Cardiac fibroblast (primary cell): ENCODE measurements at regions not wholly inside any gene's neighbourhood (a gene's known extent, or its start where the extent isn't known, plus 50 kb on each side); places are given as distances from the start of the nearest gene placed in this dataset.

Source experiments
- DNase-seq, 2 donors: peaks; one replicate each; pipeline versions ENCODE4 v3.0.0 to v3.0.0-alpha.2; 2010; ENCODE audit warnings: low read depth in 2 of 2
- H3K4me3 ChIP-seq, 2 donors: replicated peaks in 1 of 2; 1 replicate in 1 of 2; 2 replicates in 1 of 2; pipeline ENCODE4 v1.5.1; 2011; ENCODE audit warnings: low read depth in 2 of 2, low read length in 2 of 2, mild to moderate bottlenecking in 2 of 2, moderate library complexity in 1 of 2
- TF ChIP-seq, protein P1 (sequence below): IDR thresholded peaks from one replicate; pipeline ENCODE4 v1.5.1; 2011; ENCODE audit warnings: low read depth, mild to moderate bottlenecking, low read length, inconsistent platforms

DNA sequence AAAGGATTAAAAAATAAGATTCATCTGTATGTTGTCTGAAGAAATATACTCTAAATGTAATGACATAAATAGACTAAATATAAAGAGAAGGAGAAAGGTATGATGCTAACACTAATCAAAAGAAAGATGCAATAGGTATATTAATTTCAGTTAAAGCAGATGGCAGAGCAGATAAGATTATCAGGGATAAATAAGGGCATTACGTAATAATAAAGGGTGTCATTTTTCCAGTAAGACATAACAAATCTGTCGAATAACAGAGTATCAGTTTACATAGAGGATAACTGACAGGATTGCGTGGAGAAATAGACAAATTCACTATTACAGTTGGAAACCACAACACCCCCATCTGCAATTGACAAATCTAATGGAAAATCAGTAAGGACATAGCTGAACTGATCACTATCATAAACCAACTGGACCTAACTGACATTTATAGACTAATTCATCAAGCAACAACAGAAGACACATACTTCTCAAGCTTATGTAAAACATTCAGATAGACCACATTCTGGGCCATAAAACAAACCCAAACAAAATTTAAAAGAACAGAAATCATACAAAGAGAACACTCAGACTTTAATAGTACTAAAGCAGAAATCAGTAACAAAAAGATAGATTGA, 384.1 kb upstream of the COBL start:
- DNase-seq = no peak
- H3K4me3 ChIP-seq = no peak overlapping the region
- TF ChIP-seq, protein P1, sequence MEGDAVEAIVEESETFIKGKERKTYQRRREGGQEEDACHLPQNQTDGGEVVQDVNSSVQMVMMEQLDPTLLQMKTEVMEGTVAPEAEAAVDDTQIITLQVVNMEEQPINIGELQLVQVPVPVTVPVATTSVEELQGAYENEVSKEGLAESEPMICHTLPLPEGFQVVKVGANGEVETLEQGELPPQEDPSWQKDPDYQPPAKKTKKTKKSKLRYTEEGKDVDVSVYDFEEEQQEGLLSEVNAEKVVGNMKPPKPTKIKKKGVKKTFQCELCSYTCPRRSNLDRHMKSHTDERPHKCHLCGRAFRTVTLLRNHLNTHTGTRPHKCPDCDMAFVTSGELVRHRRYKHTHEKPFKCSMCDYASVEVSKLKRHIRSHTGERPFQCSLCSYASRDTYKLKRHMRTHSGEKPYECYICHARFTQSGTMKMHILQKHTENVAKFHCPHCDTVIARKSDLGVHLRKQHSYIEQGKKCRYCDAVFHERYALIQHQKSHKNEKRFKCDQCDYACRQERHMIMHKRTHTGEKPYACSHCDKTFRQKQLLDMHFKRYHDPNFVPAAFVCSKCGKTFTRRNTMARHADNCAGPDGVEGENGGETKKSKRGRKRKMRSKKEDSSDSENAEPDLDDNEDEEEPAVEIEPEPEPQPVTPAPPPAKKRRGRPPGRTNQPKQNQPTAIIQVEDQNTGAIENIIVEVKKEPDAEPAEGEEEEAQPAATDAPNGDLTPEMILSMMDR = no peak

DNA sequence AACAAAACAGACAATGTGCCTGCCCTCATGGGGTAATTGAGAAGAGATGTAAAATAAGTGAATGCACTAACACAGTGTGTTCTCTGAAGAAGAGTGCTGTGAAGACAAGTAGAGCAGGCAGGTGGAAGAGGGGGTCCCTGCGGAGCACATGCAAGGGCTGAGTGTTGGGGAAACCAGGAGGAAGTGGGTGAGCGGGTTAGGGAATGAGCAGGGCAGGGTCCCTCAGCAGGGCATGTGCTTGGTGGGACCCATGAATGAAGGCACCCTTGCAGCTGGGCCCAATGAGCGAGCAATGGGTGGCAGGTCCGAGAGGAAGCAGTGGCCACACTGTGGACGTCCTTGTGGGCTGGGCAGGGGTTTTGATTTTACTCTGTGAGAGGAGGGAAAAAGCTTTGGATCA, 376.6 kb upstream of the COBL start:
- TF ChIP-seq, protein P1 = no peak
- H3K4me3 ChIP-seq = no peak overlapping the region
- no peak for DNase-seq

DNA sequence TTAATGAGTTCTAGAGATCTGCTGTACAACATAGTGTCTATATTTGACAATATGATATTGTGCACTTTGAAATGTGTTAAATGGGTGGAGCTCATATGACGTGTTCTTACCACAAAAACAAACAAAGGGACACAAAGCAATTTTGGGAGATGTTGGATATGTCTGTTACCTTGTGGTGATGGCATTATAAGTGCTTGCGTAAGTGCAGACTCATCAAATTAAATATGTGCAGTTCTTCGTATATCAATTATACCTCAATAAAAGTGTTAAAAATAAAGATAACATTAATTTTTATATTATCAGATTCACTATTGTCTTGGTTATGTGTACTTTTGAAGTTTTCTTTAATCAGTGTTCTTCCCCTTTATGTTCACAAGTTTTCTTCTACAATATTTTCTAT, 372.9 kb upstream of the COBL start:
- no peak overlapping the region for H3K4me3 ChIP-seq
- TF ChIP-seq, protein P1 = no peak

DNA sequence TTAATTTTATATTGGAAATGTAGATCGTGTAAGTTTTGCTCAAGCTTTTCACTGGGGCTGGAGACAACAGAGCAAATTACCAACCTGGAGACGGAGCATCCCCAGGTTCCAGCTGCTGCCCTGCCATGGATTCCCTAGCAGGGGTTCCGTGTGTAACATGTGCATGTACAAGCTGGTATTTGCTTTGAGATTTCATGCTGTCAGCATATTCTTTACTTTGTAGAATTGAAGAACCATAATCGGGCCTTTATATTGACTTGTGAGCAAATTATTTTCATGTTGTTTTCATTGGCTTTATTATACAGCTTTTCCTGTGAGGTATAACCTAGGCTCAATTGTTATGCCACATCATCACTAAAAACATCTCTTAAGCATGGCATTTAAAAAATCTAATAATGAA, 369.2 kb upstream of the COBL start:
- no peak overlapping the region for H3K4me3 ChIP-seq
- no peak for DNase-seq
- TF ChIP-seq, protein P1 = no peak

More for the DNA sequence above, 372.9 kb upstream of the COBL start:
- DNase-seq = no peak

DNA sequence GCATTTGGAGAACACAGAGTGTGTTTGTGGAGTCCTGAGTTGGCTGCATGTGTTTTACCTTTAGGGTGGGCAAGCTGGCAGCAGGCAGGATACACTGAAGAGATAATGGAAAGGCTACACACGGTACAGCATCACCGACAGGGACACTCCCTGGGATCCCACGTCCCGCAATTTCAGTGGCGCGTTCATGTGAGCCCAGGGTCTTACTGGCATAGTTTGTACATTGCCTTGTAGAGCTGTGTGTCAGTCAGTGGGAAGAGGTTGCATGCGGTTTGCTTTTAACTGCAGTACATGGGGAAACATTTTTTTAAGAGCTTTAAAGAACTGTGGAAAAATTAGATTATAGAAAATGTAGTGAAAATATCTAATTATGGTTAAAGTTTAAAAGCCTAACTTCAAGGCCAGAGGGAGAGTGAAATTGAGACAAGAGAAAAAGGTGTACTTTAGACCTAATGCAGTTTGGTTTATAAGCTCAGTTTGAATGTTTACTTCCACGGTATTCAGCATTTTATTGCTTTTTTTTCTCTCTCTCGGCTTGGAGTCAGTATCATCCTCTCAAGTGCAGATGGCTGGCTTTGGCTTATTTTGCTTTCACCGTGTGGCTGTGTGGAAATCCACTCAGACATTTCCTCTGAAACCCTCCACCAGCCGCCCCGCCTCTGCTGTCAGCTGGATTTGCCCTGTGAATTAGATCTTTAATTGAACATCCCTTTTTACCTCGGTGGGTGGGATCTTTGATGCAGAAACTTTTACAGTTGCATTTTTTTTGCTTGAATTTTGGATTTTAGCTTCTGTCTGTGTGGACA, 364.2 kb upstream of the COBL start:
- TF ChIP-seq, protein P1 = no peak
- DNase-seq = no peak
- H3K4me3 ChIP-seq = no peak overlapping the region

DNA sequence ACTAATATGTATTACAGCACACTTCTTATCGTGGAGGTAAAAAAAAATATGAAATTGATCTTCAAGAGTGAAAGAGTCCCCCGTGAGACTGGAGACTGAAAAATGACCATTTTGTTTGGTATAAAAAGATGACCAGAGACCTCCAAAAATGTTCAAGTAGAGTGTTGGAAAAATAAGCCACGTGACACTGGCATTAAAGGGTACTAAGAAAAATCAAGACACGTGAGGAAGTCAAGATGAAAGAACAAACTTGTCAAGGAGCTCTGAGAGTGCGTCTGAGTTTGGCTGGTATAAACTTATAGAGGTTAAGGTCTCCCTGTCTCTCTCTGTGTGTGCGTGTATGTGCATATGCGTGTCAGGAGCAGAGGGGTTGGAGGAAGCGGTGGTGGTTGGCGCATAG, 362.7 kb upstream of the COBL start:
- TF ChIP-seq, protein P1 = no peak
- no peak overlapping the region for H3K4me3 ChIP-seq
- DNase-seq = no peak
